ENCODE measurements at regions not wholly inside any gene's neighbourhood (a gene's known extent, or its start where the extent isn't known, plus 50 kb on each side); places are given as distances from the start of the nearest gene placed in this dataset.

- H3K4me3 ChIP-seq (replicated peaks; ENCODE audit: low read depth, low read length) = no peak overlapping the region
- no peak for DNase-seq (ENCODE audit: extremely low read depth, low read depth)
- TF ChIP-seq CTCF (IDR thresholded peaks at IDR 0.05; ENCODE audit: low read depth, low read length, missing control alignments) = no peak
Measured at GRCh38 chr1:68788762-68789161, 291.9 kb upstream of the DEPDC1 start.

GRCh38 chr1:68791800-68792199 lies 294.9 kb upstream of the DEPDC1 start:
- no peak for TF ChIP-seq CTCF (IDR thresholded peaks at IDR 0.05; ENCODE audit: low read depth, low read length, missing control alignments)
- DNase-seq (ENCODE audit: extremely low read depth, low read depth) = no peak
- no peak overlapping the region for H3K4me3 ChIP-seq (replicated peaks; ENCODE audit: low read depth, low read length)

- no peak for DNase-seq (ENCODE audit: extremely low read depth, low read depth)
- H3K4me3 ChIP-seq (replicated peaks; ENCODE audit: low read depth, low read length) = no peak overlapping the region
- no peak for TF ChIP-seq CTCF (IDR thresholded peaks at IDR 0.05; ENCODE audit: low read depth, low read length, missing control alignments)
Measured at GRCh38 chr1:68795956-68796355, 299.1 kb upstream of the DEPDC1 start.

GRCh38 chr1:68796888-68797287 lies 300.0 kb upstream of the DEPDC1 start:
- no peak overlapping the region for H3K4me3 ChIP-seq (replicated peaks; ENCODE audit: low read depth, low read length)
- no peak for DNase-seq (ENCODE audit: extremely low read depth, low read depth)
- no peak for TF ChIP-seq CTCF (IDR thresholded peaks at IDR 0.05; ENCODE audit: low read depth, low read length, missing control alignments)

- H3K4me3 ChIP-seq (replicated peaks; ENCODE audit: low read depth, low read length) = no peak overlapping the region
- no peak for TF ChIP-seq CTCF (IDR thresholded peaks at IDR 0.05; ENCODE audit: low read depth, low read length, missing control alignments)
- no peak for DNase-seq (ENCODE audit: extremely low read depth, low read depth)
Measured at GRCh38 chr1:68798071-68798470, 301.2 kb upstream of the DEPDC1 start.

GRCh38 chr1:68799096-68799495 lies 302.2 kb upstream of the DEPDC1 start:
- no peak for TF ChIP-seq CTCF (IDR thresholded peaks at IDR 0.05; ENCODE audit: low read depth, low read length, missing control alignments)
- no peak for DNase-seq (ENCODE audit: extremely low read depth, low read depth)
- no peak overlapping the region for H3K4me3 ChIP-seq (replicated peaks; ENCODE audit: low read depth, low read length)

- no peak overlapping the region for H3K4me3 ChIP-seq (replicated peaks; ENCODE audit: low read depth, low read length)
- DNase-seq (ENCODE audit: extremely low read depth, low read depth) = no peak
- TF ChIP-seq CTCF (IDR thresholded peaks at IDR 0.05; ENCODE audit: low read depth, low read length, missing control alignments) = no peak
Measured at GRCh38 chr1:68800182-68800581, 303.3 kb upstream of the DEPDC1 start.
